PC-9 (cell line): ENCODE measurements at regions not wholly inside any gene's neighbourhood (a gene's known extent, or its start where the extent isn't known, plus 50 kb on each side); places are given as distances from the start of the nearest gene placed in this dataset.

ENCODE experiments used
- BruUV-seq: library from RNA; stranded (reverse); fragments of 400-500 nt; replicated peaks from 2 replicates; lab custom pipeline; 2021; lab: Mats Ljungman, UMichigan
- CTCF ChIA-PET: fragments of 300-600 bp; sonication (Branson Sonifier 250); formaldehyde crosslinking; loops from one replicate; lab custom pipeline; 2022; ENCODE audit warnings: antibody characterized with exemption; lab: Charles Lee
- POLR2A ChIA-PET: fragments of 300-600 bp; sonication (Branson Sonifier 250); formaldehyde crosslinking; loops from one replicate; lab custom pipeline; 2022; ENCODE audit warnings: antibody characterized with exemption; ENCODE audit not compliant: unreplicated experiment; lab: Charles Lee
- DNase-seq, 2 experiments: peaks; one replicate each; pipeline versions ENCODE4 v3.0.0 to v3.0.0-alpha.2; 2015 to 2022; ENCODE audit warnings: mixed read lengths in 1 of 2
- H2AFZ ChIP-seq: fragments of 200-600 bp; sonication (generic); 2 replicates; pipeline ENCODE4 v1.8.1; 2017; ENCODE audit warnings: antibody characterized with exemption
- H3F3A ChIP-seq: fragments of 200-600 bp; sonication (generic); 2 replicates; pipeline ENCODE4 v1.8.1; 2017; ENCODE audit warnings: antibody characterized with exemption, mild to moderate bottlenecking, low read depth; ENCODE audit not compliant: insufficient read depth
- H3K27ac ChIP-seq: fragments of 200-600 bp; sonication (generic); 2 replicates; pipeline ENCODE4 v1.6.1; 2016; ENCODE audit warnings: mixed run types
- H3K27me3 ChIP-seq: fragments of 200-600 bp; sonication (generic); 2 replicates; pipeline ENCODE4 v1.6.1; 2016; ENCODE audit warnings: low read depth, mixed run types; ENCODE audit not compliant: insufficient read depth
- H3K36me3 ChIP-seq: fragments of 200-600 bp; sonication (generic); 2 replicates; pipeline ENCODE4 v1.6.1; 2016; ENCODE audit warnings: low read depth, mixed run types
- H3K4me1 ChIP-seq: fragments of 200-600 bp; sonication (generic); replicated peaks from 2 replicates; pipeline ENCODE4 v1.6.1; 2016; ENCODE audit warnings: mixed run types; ENCODE audit not compliant: insufficient read depth
- H3K4me2 ChIP-seq: fragments of 200-600 bp; sonication (generic); 2 replicates; pipeline ENCODE4 v1.6.1; 2017; ENCODE audit warnings: mixed run types
- H3K4me3 ChIP-seq: fragments of 200-600 bp; sonication (generic); 2 replicates; pipeline ENCODE4 v1.6.1; 2016; ENCODE audit warnings: mixed run types
- H3K79me2 ChIP-seq: fragments of 200-600 bp; sonication (generic); 2 replicates; pipeline ENCODE4 v1.6.1; 2017; ENCODE audit warnings: low read depth, mixed run types
- H3K9me2 ChIP-seq: fragments of 200-600 bp; sonication (generic); 2 replicates; pipeline ENCODE4 v1.8.1; 2017; ENCODE audit warnings: mild to moderate bottlenecking; ENCODE audit not compliant: insufficient read depth
- H3K9me3 ChIP-seq: fragments of 200-600 bp; sonication (generic); 2 replicates; pipeline ENCODE4 v1.8.1; 2016; ENCODE audit warnings: low read depth; ENCODE audit not compliant: insufficient read depth
- H4K20me1 ChIP-seq: fragments of 200-600 bp; sonication (generic); 2 replicates; pipeline ENCODE4 v1.8.1; 2017; ENCODE audit not compliant: insufficient read depth
- CTCF ChIP-seq: fragments of 200-600 bp; sonication (generic); conservative IDR thresholded peaks from 2 replicates; pipeline ENCODE4 v1.6.1; 2017; ENCODE audit warnings: mixed run types, antibody characterized with exemption, mild to moderate bottlenecking, moderate library complexity
- EZH2 ChIP-seq: fragments of 200-600 bp; sonication (generic); IDR thresholded peaks from 2 replicates; pipeline ENCODE4 v1.8.0; 2017; ENCODE audit warnings: antibody characterized with exemption, low read depth
- intact Hi-C: fragments of 100-400 bp; cut with micrococcal nuclease; formaldehyde crosslinking; loops from one replicate; pipeline ENCODE4 v1.10.0; 2022; ENCODE audit not compliant: unreplicated experiment

GRCh38 chr2:161097157-161097556, 63.1 kb upstream of the TANK start:
- CTCF ChIA-PET: no interaction called here
- BruUV-seq: no TSS peak
- intact Hi-C loops: no loop called here

DNA sequence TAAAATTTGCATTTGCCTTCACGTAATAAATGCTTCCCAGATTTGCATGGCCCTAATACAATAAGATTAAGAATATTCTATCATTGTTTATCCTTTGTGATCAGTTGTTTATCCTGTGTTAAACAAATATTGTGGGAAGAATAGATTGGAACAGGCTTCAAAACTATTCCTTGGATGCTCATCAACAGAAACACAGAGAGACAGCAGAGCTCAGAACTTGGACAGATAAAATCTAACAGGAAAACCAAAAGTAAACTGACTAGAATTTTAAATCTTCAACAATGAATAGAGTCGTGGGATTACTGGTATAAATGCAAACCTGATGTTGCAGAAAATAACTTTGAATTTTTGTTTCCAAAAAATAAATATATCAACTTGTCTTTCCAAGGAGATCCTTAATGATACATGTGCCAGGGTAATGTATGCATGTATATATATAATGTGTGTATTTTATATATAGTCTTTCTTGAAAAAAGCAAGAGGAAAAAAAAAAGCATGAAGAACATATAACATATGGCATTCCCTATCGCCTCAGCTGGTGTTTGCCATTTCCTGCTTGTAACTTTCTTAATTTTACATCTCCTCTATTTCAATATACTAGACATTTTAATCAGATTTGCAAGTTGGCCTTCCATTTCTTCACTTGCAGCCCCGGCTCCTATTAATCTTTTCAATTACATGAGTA, 59.9 kb upstream of the TANK start:
- Histone ChIP-seq H3K4me2 (no peak overlapping the region), H3K27ac (no peak overlapping the region), H3F3A (peaks cover 11% of the 10 kb centered on the region), H4K20me1 (no peaks in the 10 kb centered on the region), H3K27me3 (no peaks in the 10 kb centered on the region), H3K9me2 (no peaks in the 10 kb centered on the region), H3K4me3 (no peak overlapping the region), H2AFZ (no peak overlapping the region), H3K79me2 (no peaks in the 10 kb centered on the region), H3K9me3 (no peaks in the 10 kb centered on the region), H3K36me3 (no peaks in the 10 kb centered on the region), H3K4me1 (peaks cover 20% of the 10 kb centered on the region)
- intact Hi-C loops: no loop called here
- ChIA-PET CTCF (no interaction called here), POLR2A (no interaction called here)
- no TSS peak for BruUV-seq
- no peak for DNase-seq
- TF ChIP-seq EZH2: no peak
- TF ChIP-seq CTCF: no peak

More at GRCh38 chr2:161097157-161097556, 63.1 kb upstream of the TANK start:
- TF ChIP-seq CTCF: no peak
- TF ChIP-seq EZH2: no peak
- Histone ChIP-seq H3K79me2 (no peaks in the 10 kb centered on the region), H3K4me1 (peaks cover 6% of the 10 kb centered on the region), H3K36me3 (no peaks in the 10 kb centered on the region), H3K9me2 (no peaks in the 10 kb centered on the region), H3K4me3 (no peak overlapping the region), H3K27me3 (no peaks in the 10 kb centered on the region), H3K27ac (no peak overlapping the region), H2AFZ (no peak overlapping the region), H3F3A (peaks cover 2% of the 10 kb centered on the region; the same call in 1 of the 2 replicates), H4K20me1 (no peaks in the 10 kb centered on the region), H3K9me3 (no peaks in the 10 kb centered on the region), H3K4me2 (no peak overlapping the region)
- DNase-seq: no peak
- POLR2A ChIA-PET: no interaction called here

- no peaks in the 10 kb centered on the region for H3K9me3 ChIP-seq
- no peak overlapping the region for H2AFZ ChIP-seq
- intact Hi-C loops: no loop called here
- no peak for TF ChIP-seq EZH2
- TF ChIP-seq CTCF: no peak
- no peaks in the 10 kb centered on the region for H3K27me3 ChIP-seq
- no peak for DNase-seq
- H3K9me2 ChIP-seq: no peaks in the 10 kb centered on the region
- BruUV-seq: no TSS peak
- peaks cover 20% of the 10 kb centered on the region for H3K4me1 ChIP-seq
- no peaks in the 10 kb centered on the region for H3K79me2 ChIP-seq
- POLR2A ChIA-PET: no interaction called here
- CTCF ChIA-PET: no interaction called here
- H3F3A ChIP-seq: peaks cover 11% of the 10 kb centered on the region
- no peaks in the 10 kb centered on the region for H3K36me3 ChIP-seq
- H3K4me3 ChIP-seq: no peak overlapping the region
- no peak overlapping the region for H3K4me2 ChIP-seq
- no peak overlapping the region for H3K27ac ChIP-seq
- H4K20me1 ChIP-seq: no peaks in the 10 kb centered on the region
Observed at GRCh38 chr2:161101406-161101805, 58.8 kb upstream of the TANK start.
